ENCODE measurements at regions not wholly inside any gene's neighbourhood (a gene's known extent, or its start where the extent isn't known, plus 50 kb on each side); places are given as distances from the start of the nearest gene placed in this dataset.

DNA sequence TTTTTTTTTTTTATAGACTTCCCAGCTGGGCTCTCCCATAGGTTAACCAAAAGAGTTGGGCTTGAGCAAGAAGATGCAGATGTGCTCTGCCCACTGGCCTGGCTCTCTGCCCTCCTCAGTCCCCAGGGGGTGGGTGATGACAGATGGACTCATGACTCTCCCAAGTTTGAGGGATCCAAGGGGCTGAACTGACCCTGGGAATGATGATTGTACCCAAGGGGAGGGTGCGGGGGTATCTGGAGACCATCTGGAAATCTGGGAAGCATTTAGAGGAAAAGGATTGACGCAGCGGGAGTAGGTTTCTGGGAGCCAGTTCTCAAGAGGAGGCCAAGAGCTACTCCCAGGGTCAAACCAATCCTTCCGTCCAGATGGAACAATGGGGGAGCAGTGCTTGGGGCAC, 330.8 kb downstream of the CYP26B1 start:
- in situ Hi-C loops (cut with HindIII; ENCODE audit: low pct_ligation_motif_present, low pct_unique_long_range_greater_than_20kb, low sequenced_read_pairs), result no loop called here
- no peak for DNase-seq

DNA sequence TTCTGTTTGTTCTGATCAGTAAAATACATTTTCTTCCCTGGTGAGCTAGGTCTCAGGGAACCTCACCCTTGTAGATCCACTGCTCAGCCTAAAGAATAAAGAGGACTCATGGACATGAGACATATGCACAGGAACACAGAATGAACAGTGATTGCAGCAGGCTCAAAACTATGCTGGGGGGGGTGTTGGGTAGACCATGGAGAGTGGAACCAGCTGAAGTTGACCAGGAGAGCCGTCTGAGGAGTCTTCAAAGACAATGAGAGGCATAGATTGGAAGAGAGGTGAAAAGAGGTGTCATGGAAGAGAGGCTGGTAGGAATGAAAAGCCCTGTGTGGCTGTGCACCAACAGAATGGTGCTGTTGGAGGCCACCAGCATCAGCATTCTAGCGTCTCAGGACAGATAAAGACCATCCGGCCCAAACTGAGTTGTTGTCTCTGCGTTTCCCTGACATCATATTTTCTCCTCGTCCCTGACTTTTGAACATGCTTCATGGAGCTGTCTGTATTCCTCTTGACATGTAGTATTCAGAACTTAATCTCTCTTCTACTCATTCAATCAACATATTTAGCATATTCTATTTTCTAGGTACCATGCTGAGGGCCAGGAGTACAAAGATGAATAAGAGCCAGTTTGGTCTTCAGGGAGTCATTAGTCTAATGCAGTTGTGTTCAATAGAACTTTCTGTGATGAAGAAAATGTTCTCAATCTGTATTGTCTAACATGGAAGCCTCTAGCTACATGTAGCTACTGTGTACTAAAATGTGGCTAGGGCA, 331.8 kb downstream of the CYP26B1 start:
- no peak for DNase-seq
- in situ Hi-C loops (cut with HindIII; ENCODE audit: low pct_ligation_motif_present, low pct_unique_long_range_greater_than_20kb, low sequenced_read_pairs), result no loop called here

DNA sequence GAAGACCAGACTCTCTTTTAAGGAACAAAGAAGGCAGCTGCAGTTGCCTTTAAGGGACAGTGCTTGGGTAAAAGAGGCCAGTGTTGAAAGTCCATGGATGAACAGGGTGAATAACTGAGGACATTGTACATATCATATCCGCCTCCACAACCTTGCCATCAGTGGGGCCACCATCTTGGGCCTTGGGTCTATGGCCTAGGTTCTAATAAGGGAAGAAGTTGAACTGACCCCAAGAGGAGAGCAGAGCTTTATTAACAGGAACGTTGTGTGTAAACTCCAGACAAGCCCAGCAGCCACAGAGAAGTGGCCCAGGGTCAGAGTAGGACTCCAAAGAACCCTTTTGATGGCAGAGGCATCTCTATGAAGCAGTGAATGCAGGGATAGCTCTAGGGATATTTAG, 332.8 kb downstream of the CYP26B1 start:
- in situ Hi-C loops (cut with HindIII; ENCODE audit: low pct_ligation_motif_present, low pct_unique_long_range_greater_than_20kb, low sequenced_read_pairs), result no loop called here
- DNase-seq, result no peak

- no peak for DNase-seq
- in situ Hi-C loops (cut with HindIII; ENCODE audit: low pct_ligation_motif_present, low pct_unique_long_range_greater_than_20kb, low sequenced_read_pairs), result no loop called here
Measured at GRCh38 chr2:71813807-71814470, 333.7 kb downstream of the CYP26B1 start.

- in situ Hi-C loops (cut with HindIII; ENCODE audit: low pct_ligation_motif_present, low pct_unique_long_range_greater_than_20kb, low sequenced_read_pairs), result no loop called here
- no peak for DNase-seq
Measured at GRCh38 chr2:71813315-71813714, 334.3 kb downstream of the CYP26B1 start.

- in situ Hi-C loops (cut with HindIII; ENCODE audit: low pct_ligation_motif_present, low pct_unique_long_range_greater_than_20kb, low sequenced_read_pairs), result no loop called here
- DNase-seq, result no peak
Measured at GRCh38 chr2:71812736-71813135, 334.9 kb downstream of the CYP26B1 start.

DNA sequence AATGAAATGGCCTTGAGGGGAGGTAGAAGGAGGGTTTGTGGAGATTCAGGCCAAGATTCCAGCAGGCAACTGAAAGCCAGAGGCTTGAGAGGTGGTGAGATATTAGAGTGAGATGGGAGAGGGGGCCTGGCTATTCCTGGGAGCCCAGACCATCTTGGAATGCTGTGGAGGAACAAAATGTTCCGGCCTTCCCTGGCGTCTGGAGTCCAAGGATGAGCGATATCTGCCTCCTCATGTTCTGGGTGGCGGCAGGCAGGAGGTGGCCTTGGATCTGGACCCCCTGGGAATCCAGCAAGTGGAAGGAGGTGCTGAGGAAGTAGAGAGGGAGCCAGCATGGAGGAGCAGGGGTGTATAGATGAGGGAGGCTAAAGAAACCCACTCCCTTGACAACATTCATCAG, 335.9 kb downstream of the CYP26B1 start:
- in situ Hi-C loops (cut with HindIII; ENCODE audit: low pct_ligation_motif_present, low pct_unique_long_range_greater_than_20kb, low sequenced_read_pairs), result no loop called here
- no peak for DNase-seq

DNA sequence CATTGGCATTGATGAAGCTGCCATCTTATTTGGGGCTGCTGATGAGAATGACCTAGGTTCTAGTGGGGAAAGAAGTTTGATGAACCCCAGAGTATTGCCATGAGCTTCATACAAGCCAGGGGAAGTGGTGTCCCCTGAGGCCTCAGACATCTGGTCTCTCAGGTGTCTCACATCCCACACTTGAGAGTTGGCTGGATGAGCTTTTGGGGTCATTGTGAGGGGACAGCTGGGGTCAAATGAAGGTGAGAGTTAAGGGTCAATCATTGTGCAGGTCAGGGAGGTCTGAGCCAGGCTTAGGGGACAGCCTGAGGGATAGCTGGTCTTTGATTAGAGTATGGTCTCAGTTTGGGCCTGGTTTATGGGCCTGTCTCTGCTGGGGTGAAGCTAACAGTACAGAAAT, 336.5 kb downstream of the CYP26B1 start:
- no peak for DNase-seq
- in situ Hi-C loops (cut with HindIII; ENCODE audit: low pct_ligation_motif_present, low pct_unique_long_range_greater_than_20kb, low sequenced_read_pairs), result no loop called here

GRCh38 chr2:71807581-71808451, 339.8 kb downstream of the CYP26B1 start:
- in situ Hi-C loops (cut with HindIII; ENCODE audit: low pct_ligation_motif_present, low pct_unique_long_range_greater_than_20kb, low sequenced_read_pairs), result no loop called here
- no peak for DNase-seq

GRCh38 chr2:71806432-71806831, 341.2 kb downstream of the CYP26B1 start:
- in situ Hi-C loops (cut with HindIII; ENCODE audit: low pct_ligation_motif_present, low pct_unique_long_range_greater_than_20kb, low sequenced_read_pairs), result no loop called here
- DNase-seq, result no peak

- in situ Hi-C loops (cut with HindIII; ENCODE audit: low pct_ligation_motif_present, low pct_unique_long_range_greater_than_20kb, low sequenced_read_pairs), result no loop called here
- DNase-seq, result no peak
Measured at GRCh38 chr2:71804281-71804751, 343.3 kb downstream of the CYP26B1 start.

- DNase-seq, result no peak
- in situ Hi-C loops (cut with HindIII; ENCODE audit: low pct_ligation_motif_present, low pct_unique_long_range_greater_than_20kb, low sequenced_read_pairs), result no loop called here
Measured at GRCh38 chr2:71803398-71803797, 344.3 kb downstream of the CYP26B1 start.

- in situ Hi-C loops (cut with HindIII; ENCODE audit: low pct_ligation_motif_present, low pct_unique_long_range_greater_than_20kb, low sequenced_read_pairs), result no loop called here
Measured at GRCh38 chr2:71802556-71802955, 345.1 kb downstream of the CYP26B1 start.

GRCh38 chr2:71801969-71802368, 345.7 kb downstream of the CYP26B1 start:
- DNase-seq, result peak; percentile 60

More at GRCh38 chr2:71802556-71802955, 345.1 kb downstream of the CYP26B1 start:
- DNase-seq, result no peak

DNA sequence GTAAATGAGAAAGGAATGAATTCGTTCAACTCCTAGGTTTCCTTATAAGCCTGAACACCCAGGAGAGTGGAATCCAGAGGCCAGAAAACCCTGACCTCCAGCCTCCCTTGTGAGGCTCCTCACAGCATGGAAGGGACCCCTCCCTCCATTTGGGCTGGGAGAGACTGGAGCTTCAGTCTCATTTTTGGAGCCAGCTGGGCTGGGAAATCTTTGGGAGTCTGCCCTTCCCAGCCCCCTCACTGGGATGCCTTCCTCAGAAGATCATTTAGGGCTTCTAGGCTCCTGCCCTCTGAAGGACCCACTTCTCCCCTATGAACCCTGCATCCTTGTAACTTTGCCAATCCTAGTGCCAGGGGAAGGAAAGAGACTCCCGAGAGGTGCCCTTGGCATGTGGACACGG, 346.1 kb downstream of the CYP26B1 start:
- no peak for DNase-seq
- in situ Hi-C loops (cut with HindIII; ENCODE audit: low pct_ligation_motif_present, low pct_unique_long_range_greater_than_20kb, low sequenced_read_pairs), result no loop called here

More at GRCh38 chr2:71801969-71802368, 345.7 kb downstream of the CYP26B1 start:
- in situ Hi-C loops (cut with HindIII; ENCODE audit: low pct_ligation_motif_present, low pct_unique_long_range_greater_than_20kb, low sequenced_read_pairs), result no loop called here

DNA sequence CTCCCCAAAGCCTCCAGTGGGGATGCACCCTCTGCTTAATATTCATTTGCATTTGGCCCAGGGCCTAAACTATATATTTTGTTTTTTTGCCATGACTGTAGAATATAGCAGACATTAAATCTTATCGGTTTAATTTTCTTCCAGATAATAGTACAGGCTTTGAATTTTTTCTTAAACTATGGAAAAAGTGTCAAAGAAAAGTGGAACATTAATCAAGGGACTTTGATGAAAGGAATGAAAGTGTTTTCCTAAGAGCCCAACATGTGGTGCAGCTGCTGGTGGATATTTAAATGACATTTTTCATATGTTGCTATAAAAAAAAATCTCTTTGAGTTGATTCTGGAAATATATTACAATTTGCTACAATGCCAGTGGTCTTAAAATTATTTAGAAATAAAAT, 346.8 kb downstream of the CYP26B1 start:
- in situ Hi-C loops (cut with HindIII; ENCODE audit: low pct_ligation_motif_present, low pct_unique_long_range_greater_than_20kb, low sequenced_read_pairs), result no loop called here

GRCh38 chr2:71800106-71800809, 346.9 kb downstream of the DYSF start:
- no peak for DNase-seq
- in situ Hi-C loops (cut with HindIII; ENCODE audit: low pct_ligation_motif_present, low pct_unique_long_range_greater_than_20kb, low sequenced_read_pairs), result no loop called here

More for the DNA sequence above, 346.8 kb downstream of the CYP26B1 start:
- no peak for DNase-seq

- in situ Hi-C loops (cut with HindIII; ENCODE audit: low pct_ligation_motif_present, low pct_unique_long_range_greater_than_20kb, low sequenced_read_pairs), result no loop called here
- DNase-seq, result no peak
Measured at GRCh38 chr2:71799013-71799575, 345.7 kb downstream of the DYSF start.

Measured in ACHN (cell line).